ENCODE measurements at regions not wholly inside any gene's neighbourhood (a gene's known extent, or its start where the extent isn't known, plus 50 kb on each side); places are given as distances from the start of the nearest gene placed in this dataset.

GRCh38 chr14:83491091-83491490, 1957.4 kb upstream of the SEL1L start:
- no peak for TF ChIP-seq POLR2A (IDR thresholded peaks at IDR 0.05; ENCODE audit: low read depth, low read length)
- TF ChIP-seq PAX5 (IDR thresholded peaks at IDR 0.05; ENCODE audit: insufficient read depth, low read length, severe bottlenecking) = no peak
- no peak for TF ChIP-seq POU2F2 (IDR thresholded peaks at IDR 0.05; ENCODE audit: low read depth, low read length)
- TF ChIP-seq POLR2AphosphoS5 (IDR thresholded peaks at IDR 0.05; ENCODE audit: low read depth, low read length) = no peak

All from GM12891 (cell line).